Brain pericyte (primary cell): ENCODE measurements at regions not wholly inside any gene's neighbourhood (a gene's known extent, or its start where the extent isn't known, plus 50 kb on each side); places are given as distances from the start of the nearest gene placed in this dataset.
"Not testable (repeated sequence)": the region's sequence is repeated elsewhere in the genome, so short reads cannot be mapped to it uniquely, and the experiment has no call there.

Source experiments
- DNase-seq: peaks from one replicate; pipeline ENCODE4 v3.0.0-alpha.2; 2012; ENCODE audit warnings: low read depth, low spot score

- DNase-seq = no peak
Measured at GRCh38 chr10:38209332-38209731, 115.2 kb downstream of the ZNF37A start.

DNA sequence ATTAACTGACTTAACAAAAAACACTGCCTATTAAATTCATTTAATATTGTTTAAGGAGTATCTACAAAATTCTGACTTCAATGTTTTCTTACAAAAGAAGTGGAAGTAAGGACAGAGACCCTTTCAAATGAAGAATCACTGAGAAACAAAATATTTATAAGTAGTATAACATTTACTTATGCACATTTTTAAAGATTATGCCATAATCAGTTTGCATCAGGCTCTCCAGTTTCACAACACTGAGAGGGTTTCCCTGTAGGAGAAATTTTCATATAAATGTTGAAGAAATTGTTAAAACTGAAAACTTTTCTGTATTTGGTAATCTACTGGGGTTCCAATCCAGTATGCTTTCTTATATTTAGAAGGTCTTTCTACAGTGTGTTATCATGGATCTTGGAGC, 115.6 kb downstream of the ZNF37A start:
- not testable (repeated sequence) for DNase-seq

DNA sequence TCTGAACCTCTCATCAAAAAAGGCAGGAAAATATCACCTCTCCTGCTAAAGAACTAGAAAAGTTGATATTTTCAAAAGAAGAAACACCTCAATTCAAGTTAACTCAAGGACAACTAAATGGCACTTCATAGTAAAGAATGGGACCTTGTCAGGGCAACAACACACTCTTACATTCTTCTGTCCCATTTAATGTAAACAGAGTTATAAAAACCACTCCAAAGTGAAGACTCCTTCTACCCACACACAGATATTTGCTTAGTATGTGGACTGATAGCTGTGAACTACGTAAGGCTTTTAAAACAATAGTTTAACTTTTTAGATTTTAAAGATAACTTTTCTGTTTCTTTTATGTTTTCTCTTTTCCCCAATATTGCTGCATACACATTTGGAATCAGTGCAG, 118.3 kb downstream of the ZNF37A start:
- no peak for DNase-seq

DNA sequence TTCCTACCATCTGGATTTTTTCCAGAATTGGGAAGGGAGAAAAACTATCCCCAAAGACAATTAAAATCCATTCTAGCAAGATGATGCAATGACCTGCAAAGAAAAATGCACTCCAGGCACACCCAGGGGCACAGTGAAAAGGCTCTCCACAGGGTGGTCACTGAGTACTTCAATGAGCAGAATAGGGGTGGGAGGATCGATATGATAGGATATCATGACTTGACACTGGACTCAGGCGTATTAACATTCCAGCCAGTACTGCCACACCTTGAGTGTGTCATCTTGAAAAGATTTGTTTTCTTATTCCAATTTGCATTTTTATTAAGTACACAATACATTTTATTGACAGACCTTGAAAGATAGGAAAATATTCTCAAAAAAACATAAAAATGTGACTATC, 132.2 kb downstream of the ZNF37A start:
- no peak for DNase-seq

- no peak for DNase-seq
Measured at GRCh38 chr10:38228394-38228793, 134.3 kb downstream of the ZNF37A start.

- DNase-seq = not testable (repeated sequence)
Measured at GRCh38 chr10:38238479-38238878, 144.3 kb downstream of the ZNF37A start.

DNA sequence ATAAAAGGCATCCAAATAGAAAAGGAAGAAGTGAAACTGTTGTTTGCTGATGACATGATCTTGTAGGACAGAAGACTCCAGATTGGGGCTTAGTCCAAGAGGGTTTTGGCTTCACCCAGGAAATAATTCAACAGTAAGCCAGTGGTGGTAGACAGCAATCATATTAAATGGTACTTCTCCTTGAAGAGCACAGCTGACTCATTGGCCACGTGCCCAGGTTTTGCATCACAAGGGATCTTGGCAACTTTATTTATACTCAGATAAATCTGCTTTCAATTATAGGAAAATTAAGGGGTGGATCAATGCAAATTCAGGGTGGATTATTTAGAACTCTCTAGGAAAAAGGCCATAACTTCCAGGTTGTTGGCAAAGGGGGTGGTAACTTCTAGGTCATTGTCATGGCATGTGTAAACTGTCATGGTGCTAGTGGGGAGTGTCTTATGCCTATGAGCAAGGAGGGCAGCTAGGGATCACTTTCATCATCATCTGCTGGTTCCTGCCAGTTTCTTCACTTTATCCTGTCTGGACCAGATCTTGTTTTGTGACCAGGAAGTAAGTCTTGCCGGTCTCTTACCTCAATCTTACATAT, 148.0 kb downstream of the ZNF37A start:
- not testable (repeated sequence) for DNase-seq

- not testable (repeated sequence) for DNase-seq
Measured at GRCh38 chr10:38248113-38248512, 154.0 kb downstream of the ZNF37A start.

DNA sequence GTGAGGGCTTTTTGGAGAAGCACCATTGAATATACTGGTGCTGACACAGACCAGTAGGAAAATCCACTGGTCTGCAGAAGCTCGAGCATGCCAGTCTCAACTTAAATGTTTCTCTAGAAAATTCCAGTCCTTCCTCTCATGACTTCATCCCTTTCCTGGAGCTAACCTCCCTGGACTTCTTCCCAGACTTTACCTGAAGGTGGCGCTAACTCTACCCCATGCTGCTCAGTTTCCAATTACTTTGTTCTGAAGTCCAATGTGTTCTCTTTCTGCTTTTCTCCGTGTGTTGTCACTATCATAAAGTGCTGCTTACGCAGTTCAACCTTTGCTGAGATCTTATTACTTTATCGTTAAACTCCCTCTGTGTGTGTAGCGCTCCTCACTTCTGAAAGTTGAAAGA, 158.4 kb downstream of the ZNF37A start:
- DNase-seq = not testable (repeated sequence)

DNA sequence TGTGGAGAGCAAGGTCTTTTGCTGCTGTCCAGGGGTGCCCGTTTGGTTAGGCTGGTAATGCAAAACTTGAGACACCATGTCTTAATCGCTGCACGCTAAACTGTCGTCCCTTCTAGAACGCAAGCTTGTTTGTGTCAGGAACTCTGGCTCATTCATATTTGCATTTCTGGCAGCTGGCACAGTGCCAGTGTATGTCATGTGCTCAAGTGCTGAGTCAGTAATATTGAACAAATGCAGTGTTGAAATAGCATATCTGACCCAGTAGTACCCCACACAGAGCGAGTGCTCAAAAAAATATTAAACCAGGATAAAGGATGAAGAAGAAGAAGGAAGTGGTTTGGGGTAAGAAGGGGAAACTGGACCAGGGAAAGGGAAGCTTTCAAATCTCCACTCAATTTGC, 173.4 kb downstream of the ZNF37A start:
- DNase-seq = not testable (repeated sequence)

DNA sequence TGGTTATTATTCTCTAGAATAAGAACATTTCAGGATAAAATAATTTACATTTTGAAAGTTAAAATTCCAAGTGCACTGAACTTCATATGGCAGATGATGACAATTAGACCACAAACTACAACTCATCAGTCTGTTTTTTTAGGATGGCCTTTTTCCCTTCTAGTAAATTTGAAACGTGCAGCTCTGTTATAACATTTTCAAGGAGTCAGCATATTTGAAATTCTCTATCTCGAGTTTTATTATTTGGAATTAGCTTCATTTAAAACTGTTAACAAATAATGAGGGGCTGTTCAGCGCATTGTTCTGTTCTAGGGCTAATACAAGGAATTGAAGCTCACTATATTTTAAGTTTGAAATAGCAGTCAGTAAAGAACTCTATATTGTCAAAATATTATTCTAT, 176.9 kb downstream of the ZNF37A start:
- DNase-seq = not testable (repeated sequence)

- not testable (repeated sequence) for DNase-seq
Measured at GRCh38 chr10:38274879-38275278, 180.7 kb downstream of the ZNF37A start.

DNA sequence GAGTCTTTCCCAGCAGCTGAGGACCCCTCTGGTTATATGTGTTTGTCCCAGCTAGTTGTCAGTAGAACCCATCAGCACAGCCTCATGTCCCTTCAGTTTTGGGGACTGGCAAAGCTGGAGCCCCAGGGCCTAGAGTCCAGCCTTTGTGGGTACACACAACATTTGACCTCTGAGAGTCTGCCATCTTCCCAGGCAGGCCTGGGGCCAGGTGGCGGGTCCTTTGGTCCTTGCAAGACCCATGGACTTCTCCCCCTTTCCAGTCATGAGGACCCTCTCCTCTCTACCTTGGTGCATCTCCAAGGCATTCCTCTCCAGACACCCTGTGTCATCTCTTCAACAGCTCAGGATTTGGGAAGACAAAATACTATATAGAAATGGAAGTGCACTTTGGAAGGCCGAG, 198.4 kb downstream of the ZNF37A start:
- DNase-seq = not testable (repeated sequence)

DNA sequence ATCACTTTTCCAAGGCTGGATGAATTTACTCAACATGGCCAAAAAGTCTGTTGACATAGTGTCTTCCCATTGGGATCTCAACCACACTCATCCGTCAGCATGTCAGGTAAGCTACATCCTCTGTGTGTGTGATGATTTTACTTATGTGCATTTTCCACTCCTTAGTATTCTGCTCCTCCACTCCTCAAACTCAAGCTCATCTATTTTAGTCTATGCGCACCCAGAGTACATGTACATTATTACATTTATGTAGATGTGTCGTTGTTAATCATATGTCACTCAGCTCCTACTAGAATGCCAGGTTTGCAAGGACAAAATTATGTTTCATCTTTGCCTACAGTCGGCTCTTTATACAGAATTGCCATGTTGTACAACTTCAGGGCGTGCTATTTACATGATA, 216.0 kb downstream of the ZNF37A start:
- DNase-seq = not testable (repeated sequence)

DNA sequence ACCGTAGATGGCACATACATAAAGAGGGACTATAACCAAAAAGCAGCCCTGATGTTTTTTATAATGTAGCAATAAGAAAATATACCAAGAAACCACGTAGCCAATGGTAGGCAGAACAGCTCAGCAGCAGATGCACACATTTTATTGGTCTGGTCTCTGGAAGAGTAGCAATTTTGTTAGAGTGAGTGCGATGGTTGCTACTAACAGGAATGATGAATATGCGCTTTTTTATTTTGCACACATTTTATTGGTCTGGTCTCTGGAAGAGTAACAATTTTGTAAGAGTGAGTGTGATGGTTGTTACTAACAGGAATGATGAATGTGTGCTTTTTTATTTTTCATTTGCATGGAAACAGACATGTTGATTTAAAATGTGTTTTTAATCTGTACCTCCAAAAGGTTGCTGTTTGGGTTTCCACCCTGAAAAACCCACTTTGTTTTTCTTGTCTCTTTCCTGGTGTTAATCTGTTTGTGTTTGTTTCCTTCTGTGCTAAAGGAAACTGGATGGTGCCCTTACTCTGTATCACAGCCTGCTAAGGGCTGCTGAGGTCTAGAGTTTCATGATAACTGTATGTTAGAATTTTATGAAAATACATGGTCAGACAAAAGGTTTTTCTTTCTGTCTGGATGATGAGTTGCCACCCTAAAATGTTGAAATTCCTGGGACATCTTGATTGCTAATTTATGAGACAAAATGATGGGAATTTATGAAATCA, 221.1 kb downstream of the ZNF37A start:
- not testable (repeated sequence) for DNase-seq

DNA sequence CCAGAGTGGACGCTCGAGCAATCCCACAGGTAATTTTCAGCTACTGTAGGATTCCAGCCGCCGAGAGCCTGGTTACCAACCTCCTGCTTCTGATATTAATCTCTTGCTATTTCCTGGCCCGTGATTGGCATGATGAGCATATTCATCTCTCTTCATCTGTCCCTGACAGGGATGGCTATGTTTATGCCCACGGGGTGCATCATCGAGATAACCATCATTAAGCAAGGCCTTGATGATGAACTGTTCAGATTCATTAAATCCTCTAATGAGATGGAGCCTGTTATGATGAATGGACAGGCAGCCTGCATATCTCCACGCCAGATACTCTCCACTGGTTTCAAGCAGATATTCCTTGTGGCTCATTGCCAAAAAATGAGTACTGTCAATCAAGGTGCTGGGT, 227.3 kb downstream of the ZNF37A start:
- DNase-seq = not testable (repeated sequence)

- DNase-seq = not testable (repeated sequence)
Measured at GRCh38 chr10:38330306-38330705, 236.2 kb downstream of the ZNF37A start.

DNA sequence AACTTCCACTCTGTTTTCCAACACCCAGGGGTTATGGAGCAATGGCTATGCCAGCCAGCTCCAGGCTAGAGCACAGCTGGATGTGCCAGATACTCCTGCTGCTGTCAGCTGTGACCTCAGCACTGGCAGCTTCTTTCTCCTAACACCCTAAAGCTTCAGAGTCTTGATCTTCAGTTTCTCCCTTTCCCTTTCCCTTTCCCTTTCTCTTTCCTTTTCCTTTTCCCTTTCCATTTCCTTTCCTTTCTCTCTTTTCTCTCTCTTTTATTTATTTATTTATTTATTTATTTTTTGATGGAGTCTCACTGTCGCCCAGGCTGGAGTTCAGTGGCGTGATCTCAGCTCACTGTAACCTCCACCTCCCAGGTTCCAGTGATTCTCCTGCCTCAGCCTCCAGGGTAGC, 237.0 kb downstream of the ZNF37A start:
- not testable (repeated sequence) for DNase-seq

DNA sequence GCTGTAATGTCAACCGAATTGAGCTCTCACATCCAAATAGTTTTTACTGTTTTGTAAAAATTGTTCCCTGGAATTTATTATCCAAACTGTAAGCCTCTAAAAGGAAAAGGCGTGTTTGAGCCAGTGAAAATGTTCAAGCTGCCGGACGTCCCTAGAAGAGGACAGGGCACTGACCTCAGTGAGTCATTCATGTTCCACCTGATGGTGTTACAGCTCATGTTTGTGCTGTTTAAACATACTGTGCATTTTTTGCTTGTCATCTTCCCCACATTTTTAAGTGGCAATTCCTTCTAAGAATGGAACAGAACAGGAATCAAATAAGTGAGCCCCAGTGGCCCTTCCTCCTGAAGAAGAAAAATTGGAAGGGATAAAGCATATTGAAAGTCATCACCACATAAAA, 239.6 kb downstream of the ZNF37A start:
- DNase-seq = not testable (repeated sequence)

GRCh38 chr10:38350645-38351044, 256.5 kb downstream of the ZNF37A start:
- not testable (repeated sequence) for DNase-seq

DNA sequence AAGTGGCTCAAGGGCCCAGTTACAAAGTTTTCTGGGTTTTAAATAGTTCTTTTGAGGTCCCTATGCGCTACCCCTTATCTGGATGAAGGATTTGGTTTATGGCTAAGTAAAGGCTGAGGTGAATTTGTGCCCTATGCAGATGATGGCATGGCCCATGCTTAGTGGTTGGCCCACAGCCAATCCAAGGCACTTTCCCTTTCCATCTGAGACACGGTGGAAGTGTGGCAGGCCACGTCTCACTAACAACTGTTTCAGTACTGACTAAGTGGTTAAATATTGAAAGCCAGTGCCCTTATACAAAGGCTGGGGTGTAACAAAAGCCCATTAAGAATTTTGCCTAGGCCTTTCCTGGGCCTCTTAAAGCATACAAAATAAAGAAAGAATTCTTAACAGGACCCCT, 260.3 kb downstream of the ZNF37A start:
- not testable (repeated sequence) for DNase-seq

DNA sequence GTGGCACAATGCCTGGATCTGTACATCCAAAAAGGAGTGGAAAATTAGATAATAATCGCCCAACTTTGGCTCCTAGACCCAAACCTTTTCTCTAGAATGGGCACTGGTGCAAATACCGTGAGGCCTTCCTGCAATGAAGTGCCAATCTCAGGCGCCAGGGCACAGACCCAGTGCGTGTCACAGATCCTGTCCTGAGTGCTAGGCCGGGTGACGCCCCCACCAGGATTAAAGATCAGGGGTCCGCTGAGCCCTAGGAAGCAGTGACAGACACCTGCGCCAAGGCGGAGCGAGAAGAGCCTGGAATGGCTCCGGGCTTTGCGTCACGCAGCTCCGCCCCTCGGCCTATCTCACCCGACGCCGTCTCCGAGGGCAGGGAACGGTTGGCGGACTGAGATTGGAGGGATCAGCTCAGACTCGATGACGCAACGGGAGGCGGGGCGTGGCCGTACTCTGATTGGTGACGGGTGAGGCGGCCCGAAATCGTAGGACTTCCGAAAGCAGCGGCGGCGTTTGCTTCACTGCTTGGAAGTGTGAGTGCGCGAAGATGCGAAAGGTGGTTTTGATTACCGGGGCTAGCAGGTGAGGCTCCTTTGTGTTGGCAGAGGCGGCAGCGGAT, 261.9 kb downstream of the ZNF37A start:
- DNase-seq = peak; percentile 16

GRCh38 chr10:38356527-38356926, 262.4 kb downstream of the ZNF37A start:
- not testable (repeated sequence) for DNase-seq
